ENCODE measurements at regions not wholly inside any gene's neighbourhood (a gene's known extent, or its start where the extent isn't known, plus 50 kb on each side); places are given as distances from the start of the nearest gene placed in this dataset.

- POLR2A ChIA-PET: no interaction called here
- intact Hi-C loops (cut with micrococcal nuclease) (no loop called here), dilution Hi-C loops (cut with MboI; ENCODE audit: extremely low pct_ligation_motif_present, low sequenced_read_pairs) (no loop called here)
- Histone ChIP-seq H3K27me3 (ENCODE audit: control insufficient read depth in 2 of 2, insufficient read depth in 2 of 2, low read length in 2 of 2) (no peaks in the 10 kb centered on the region), H3K9ac (replicated peaks; ENCODE audit: extremely low read depth, insufficient read depth, low read length) (no peak overlapping the region), H3K79me2 (ENCODE audit: control insufficient read depth, insufficient read depth, low read length) (no peaks in the 10 kb centered on the region), H2AFZ (ENCODE audit: low read depth, low read length) (no peak overlapping the region), H3K9me3 (replicated peaks; ENCODE audit: control insufficient read depth, insufficient read depth, low read length) (no peaks in the 10 kb centered on the region), H3K27ac (ENCODE audit: insufficient read depth, low read depth, low read length) (no peak overlapping the region), H4K20me1 (replicated peaks; ENCODE audit: control insufficient read depth, extremely low read depth, insufficient read depth, low read length) (no peaks in the 10 kb centered on the region), H3K9me1 (replicated peaks; ENCODE audit: control insufficient read depth, extremely low read depth, insufficient read depth, low read length) (no peaks in the 10 kb centered on the region), H3K4me1 (ENCODE audit: control insufficient read depth, extremely low read depth, insufficient read depth, low read length) (no peaks in the 10 kb centered on the region), H3K36me3 (ENCODE audit: control insufficient read depth in 2 of 2, extremely low read depth in 1 of 2, insufficient read depth in 2 of 2, low read length in 2 of 2) (peaks cover 0 to 3% of the 10 kb centered on the region in 2 experiments), H3K4me2 (ENCODE audit: insufficient read depth, low read length) (no peak overlapping the region), H3K4me3 (replicated peaks in 1 of 3; ENCODE audit: insufficient read depth in 1 of 3, low read depth in 1 of 3, low read length in 3 of 3) (no peak overlapping the region)
- BruUV-seq (replicated peaks): no TSS peak
- FAIRE-seq: no peak
- DNase-seq (ENCODE audit: low read depth, low spot score): no peak
- CTCF ChIA-PET: no interaction called here
- TF ChIP-seq GATA2 (IDR thresholded peaks at IDR 0.05; ENCODE audit: insufficient read depth, insufficient read length, low read depth, low read length) (no peak), MYC (IDR thresholded peaks at IDR 0.05; ENCODE audit: low read depth, low read length) (no peak), CTCF (IDR thresholded peaks at IDR 0.05; ENCODE audit: extremely low read depth in 1 of 2, insufficient read depth in 1 of 2, low read depth in 1 of 2, low read length in 2 of 2) (no peak), FOS (IDR thresholded peaks at IDR 0.05; ENCODE audit: borderline replicate concordance, insufficient read depth, low read length) (no peak), POLR2A (IDR thresholded peaks at IDR 0.05; ENCODE audit: low read depth, low read length) (no peak), MAX (IDR thresholded peaks at IDR 0.05; ENCODE audit: insufficient read depth, insufficient read length) (no peak), JUN (IDR thresholded peaks at IDR 0.05; ENCODE audit: borderline replicate concordance, insufficient read depth, insufficient read length, low read depth) (no peak), EZH2 (IDR thresholded peaks at IDR 0.05; ENCODE audit: borderline replicate concordance, low read depth, low read length, severe bottlenecking) (no peak), POLR2AphosphoS5 (IDR thresholded peaks at IDR 0.05; ENCODE audit: insufficient read depth, low read depth, low read length) (no peak)
These were observed 96.9 kb downstream of the SYNE3 start for GRCh38 chr14:95419569-95419968.

All from endothelial cell of umbilical vein (primary cell).